HG03060 (cell line): ENCODE measurements at regions not wholly inside any gene's neighbourhood (a gene's known extent, or its start where the extent isn't known, plus 50 kb on each side); places are given as distances from the start of the nearest gene placed in this dataset.

ENCODE experiments used
- ATAC-seq: cut with Tn5 transposase; IDR thresholded peaks from one replicate; pipeline ENCODE4 v1.9.1; 2021; ENCODE audit warnings: low read depth, moderate number of reproducible peaks; ENCODE audit not compliant: unreplicated experiment

GRCh38 chr2:192888109-192888508 lies 693.4 kb upstream of the TMEFF2 start:
- no peak for ATAC-seq

GRCh38 chr2:192887337-192887736 lies 692.6 kb upstream of the TMEFF2 start:
- no peak for ATAC-seq

- no peak for ATAC-seq
Observed at GRCh38 chr2:192886636-192887035, 691.9 kb upstream of the TMEFF2 start.

GRCh38 chr2:192885569-192886160 lies 690.9 kb upstream of the TMEFF2 start:
- ATAC-seq, result no peak

GRCh38 chr2:192877159-192877558 lies 682.4 kb upstream of the TMEFF2 start:
- no peak for ATAC-seq

- no peak for ATAC-seq
Observed at GRCh38 chr2:192876698-192877097, 682.0 kb upstream of the TMEFF2 start.

GRCh38 chr2:192854706-192855105 lies 660.0 kb upstream of the TMEFF2 start:
- no peak for ATAC-seq

GRCh38 chr2:192854031-192854430 lies 659.3 kb upstream of the TMEFF2 start:
- ATAC-seq, result no peak

GRCh38 chr2:192828947-192829346 lies 634.2 kb upstream of the TMEFF2 start:
- no peak for ATAC-seq

- ATAC-seq, result no peak
Observed at GRCh38 chr2:192828175-192828574, 633.4 kb upstream of the TMEFF2 start.

GRCh38 chr2:192827735-192828134 lies 633.0 kb upstream of the TMEFF2 start:
- ATAC-seq, result no peak

- no peak for ATAC-seq
Observed at GRCh38 chr2:192814376-192814775, 619.6 kb upstream of the TMEFF2 start.

- no peak for ATAC-seq
Observed at GRCh38 chr2:192813341-192813740, 618.6 kb upstream of the TMEFF2 start.

GRCh38 chr2:192809173-192809572 lies 614.4 kb upstream of the TMEFF2 start:
- no peak for ATAC-seq

- ATAC-seq, result no peak
Observed at GRCh38 chr2:192783643-192784042, 588.9 kb upstream of the TMEFF2 start.

GRCh38 chr2:192775459-192776262 lies 580.9 kb upstream of the TMEFF2 start:
- ATAC-seq, result no peak

- ATAC-seq, result no peak
Observed at GRCh38 chr2:192775011-192775410, 580.3 kb upstream of the TMEFF2 start.

GRCh38 chr2:192773044-192773443 lies 578.3 kb upstream of the TMEFF2 start:
- no peak for ATAC-seq

GRCh38 chr2:192749611-192750200 lies 555.0 kb upstream of the TMEFF2 start:
- ATAC-seq, result no peak

- no peak for ATAC-seq
Observed at GRCh38 chr2:192741889-192742288, 547.2 kb upstream of the TMEFF2 start.

GRCh38 chr2:192735447-192735846 lies 540.7 kb upstream of the TMEFF2 start:
- no peak for ATAC-seq

GRCh38 chr2:192729369-192729768 lies 534.6 kb upstream of the TMEFF2 start:
- ATAC-seq, result no peak
